H9 (cell line): ENCODE measurements at regions not wholly inside any gene's neighbourhood (a gene's known extent, or its start where the extent isn't known, plus 50 kb on each side); places are given as distances from the start of the nearest gene placed in this dataset.
A peak's percentile ranks its signal among the peaks of the same experiment; 100 is the strongest.

Source experiments
- DNase-seq: peaks from one replicate; pipeline ENCODE4 v3.0.0-alpha.2; 2017
- H2AFZ ChIP-seq: one replicate; pipeline ENCODE4 v1.6.1; 2013; ENCODE audit warnings: mild to moderate bottlenecking, low read length, control low read depth, moderate library complexity
- H2AK5ac ChIP-seq: 2 replicates; pipeline ENCODE4 v1.6.1; 2013; ENCODE audit warnings: low read length, control low read depth, mixed read lengths; ENCODE audit not compliant: insufficient read length
- H2BK120ac ChIP-seq: one replicate; pipeline ENCODE4 v1.6.1; 2013; ENCODE audit warnings: low read depth, mild to moderate bottlenecking, low read length, control low read depth, inconsistent platforms; ENCODE audit not compliant: poor library complexity, severe bottlenecking
- H2BK12ac ChIP-seq: 2 replicates; pipeline ENCODE4 v1.6.1; 2013; ENCODE audit warnings: low read length, control low read depth, mixed read lengths, low read depth; ENCODE audit not compliant: insufficient read length
- H2BK15ac ChIP-seq: 2 replicates; pipeline ENCODE4 v1.6.1; 2013; ENCODE audit warnings: low read depth, low read length, control low read depth
- H2BK20ac ChIP-seq: one replicate; pipeline ENCODE4 v1.6.1; 2013; ENCODE audit warnings: low read depth, mild to moderate bottlenecking, low read length, control low read depth, inconsistent platforms; ENCODE audit not compliant: poor library complexity, severe bottlenecking
- H2BK5ac ChIP-seq: 2 replicates; pipeline ENCODE4 v1.6.1; 2013; ENCODE audit warnings: low read length, control low read depth, mixed read lengths; ENCODE audit not compliant: insufficient read length
- H3K14ac ChIP-seq: 2 replicates; pipeline ENCODE4 v1.6.1; 2013; ENCODE audit warnings: low read length, control low read depth; ENCODE audit not compliant: insufficient read depth
- H3K18ac ChIP-seq: 2 replicates; pipeline ENCODE4 v1.6.1; 2013; ENCODE audit warnings: low read depth, mild to moderate bottlenecking, mixed read lengths, low read length, control low read depth; ENCODE audit not compliant: insufficient read length
- H3K23ac ChIP-seq: 2 replicates; pipeline ENCODE4 v1.6.1; 2013; ENCODE audit warnings: low read length, control low read depth, mixed read lengths, low read depth; ENCODE audit not compliant: insufficient read length
- H3K23me2 ChIP-seq: 2 replicates; pipeline ENCODE4 v1.6.1; 2013; ENCODE audit warnings: low read depth, mild to moderate bottlenecking, mixed read lengths, low read length, control low read depth; ENCODE audit not compliant: insufficient read length, poor library complexity, severe bottlenecking
- H3K27ac ChIP-seq: 2 replicates; pipeline ENCODE4 v1.5.1; 2013; ENCODE audit warnings: low read length, control low read depth, mixed read lengths, low read depth; ENCODE audit not compliant: insufficient read length
- H3K27me3 ChIP-seq: 2 replicates; pipeline ENCODE4 v1.6.1; 2013; ENCODE audit warnings: low read length, control low read depth, inconsistent platforms; ENCODE audit not compliant: insufficient read depth
- H3K4ac ChIP-seq: 2 replicates; pipeline ENCODE4 v1.6.1; 2013; ENCODE audit warnings: low read depth, mild to moderate bottlenecking, control low read depth, inconsistent platforms, low read length, moderate library complexity
- H3K4me1 ChIP-seq: 2 replicates; pipeline ENCODE4 v1.6.1; 2013; ENCODE audit warnings: low read length, control low read depth, inconsistent platforms; ENCODE audit not compliant: insufficient read depth
- H3K4me2 ChIP-seq: 2 replicates; pipeline ENCODE4 v1.6.1; 2013; ENCODE audit warnings: low read length, control low read depth, mixed read lengths; ENCODE audit not compliant: insufficient read length, insufficient read depth
- H3K56ac ChIP-seq: 2 replicates; pipeline ENCODE4 v1.6.1; 2013; ENCODE audit warnings: low read depth, mild to moderate bottlenecking, mixed read lengths, low read length, control low read depth; ENCODE audit not compliant: insufficient read length
- H3K79me1 ChIP-seq: 2 replicates; pipeline ENCODE4 v1.6.1; 2013; ENCODE audit warnings: low read depth, mild to moderate bottlenecking, moderate library complexity, low read length, control low read depth, inconsistent platforms; ENCODE audit not compliant: insufficient read depth, poor library complexity, severe bottlenecking
- H3K79me2 ChIP-seq: 2 replicates; pipeline ENCODE4 v1.6.1; 2013; ENCODE audit warnings: low read length, control low read depth, inconsistent platforms; ENCODE audit not compliant: insufficient read depth
- H3K9ac ChIP-seq: 2 replicates; pipeline ENCODE4 v1.6.1; 2013; ENCODE audit warnings: low read length, control low read depth, mixed read lengths; ENCODE audit not compliant: insufficient read length; ENCODE audit errors: extremely low read depth
- H3K9me3 ChIP-seq: one replicate; pipeline ENCODE4 v1.6.1; 2013; ENCODE audit warnings: low read depth, low read length, inconsistent platforms; ENCODE audit not compliant: control insufficient read depth
- H3T11ph ChIP-seq: one replicate; pipeline ENCODE4 v1.6.1; 2013; ENCODE audit warnings: mild to moderate bottlenecking, low read length, control low read depth, inconsistent platforms
- H4K20me1 ChIP-seq: one replicate; pipeline ENCODE4 v1.6.1; 2013; ENCODE audit not compliant: control insufficient read depth, insufficient read length, insufficient read depth
- H4K5ac ChIP-seq: 2 replicates; pipeline ENCODE4 v1.6.1; 2013; ENCODE audit warnings: low read depth, mild to moderate bottlenecking, mixed read lengths, low read length, control low read depth; ENCODE audit not compliant: insufficient read length
- H4K8ac ChIP-seq: replicated peaks from 2 replicates; pipeline ENCODE4 v1.6.1; 2013; ENCODE audit warnings: low read length, control low read depth, mixed read lengths, low read depth; ENCODE audit not compliant: insufficient read length
- H4K91ac ChIP-seq: 2 replicates; pipeline ENCODE4 v1.6.1; 2013; ENCODE audit warnings: low read depth, mild to moderate bottlenecking, moderate library complexity, mixed read lengths, low read length, control low read depth; ENCODE audit not compliant: insufficient read length
- H3K27ac Mint-ChIP-seq, 3 experiments: 2 replicates in 2 of 3; 3 replicates in 1 of 3; pipeline ENCODE4 v1.8.0; 2020 to 2021; ENCODE audit warnings: mixed read lengths in 3 of 3, mild to moderate bottlenecking in 1 of 3, moderate library complexity in 1 of 3
- H3K27me3 Mint-ChIP-seq: 2 replicates; pipeline ENCODE4 v1.8.0; 2021; ENCODE audit warnings: low read depth, mild to moderate bottlenecking, moderate library complexity, mixed read lengths
- H3K36me3 Mint-ChIP-seq, 3 experiments: 2 replicates in 2 of 3; 3 replicates in 1 of 3; pipeline ENCODE4 v1.8.0; 2020 to 2021; ENCODE audit warnings: low read depth in 3 of 3, mixed read lengths in 3 of 3; ENCODE audit not compliant: insufficient read depth in 1 of 3
- H3K4me1 Mint-ChIP-seq, 2 experiments: 2 replicates each; pipeline ENCODE4 v1.8.0; 2020; ENCODE audit warnings: mixed read lengths in 2 of 2
- H3K4me3 Mint-ChIP-seq, 2 experiments: 2 replicates in 1 of 2; 3 replicates in 1 of 2; pipeline ENCODE4 v1.8.0; 2020 to 2021; ENCODE audit warnings: mild to moderate bottlenecking in 2 of 2, mixed read lengths in 2 of 2, moderate library complexity in 1 of 2
- H3K9me3 Mint-ChIP-seq, 2 experiments: 2 replicates in 1 of 2; 3 replicates in 1 of 2; pipeline ENCODE4 v1.8.0; 2020; ENCODE audit warnings: mild to moderate bottlenecking in 2 of 2, mixed read lengths in 2 of 2, moderate library complexity in 1 of 2
- WGBS: extraction: QIAGEN DNeasy Blood & Tissue Kit; methylation state at CpG from one replicate; pipeline ENCODE4 v1.1.7; 2013; ENCODE audit warnings: missing lambda C conversion rate, low lambda C conversion rate, mixed read lengths; ENCODE audit not compliant: insufficient read length; ENCODE audit errors: extremely low coverage; 5-methylcytosine and 5-hydroxymethylcytosine counted together
- TF ChIP-seq, protein P1 (sequence below): fragments of 200-600 bp; sonication (generic); conservative IDR thresholded peaks from 3 replicates; pipeline ENCODE4 v1.8.0; 2021; ENCODE audit warnings: antibody characterized with exemption, mild to moderate bottlenecking

- no peaks in the 10 kb centered on the region; the same call in 1 of the 2 replicates for H3K4me1 ChIP-seq
- H3K14ac ChIP-seq: no peak overlapping the region
- H4K91ac ChIP-seq: no peak overlapping the region
- no peak overlapping the region for H2AFZ ChIP-seq
- no peaks in the 10 kb centered on the region for H3K79me2 ChIP-seq
- H3K4me3 Mint-ChIP-seq: no peak overlapping the region
- DNase-seq: no peak
- H4K8ac ChIP-seq: no peak overlapping the region
- no peak overlapping the region for H3K4ac ChIP-seq
- no peak overlapping the region for H3K27ac ChIP-seq
- no peak overlapping the region for H2AK5ac ChIP-seq
- H3K23ac ChIP-seq: no peak overlapping the region
- H2BK15ac ChIP-seq: no peak overlapping the region
- H3T11ph ChIP-seq: no peak overlapping the region
- no peaks in the 10 kb centered on the region for H3K23me2 ChIP-seq
- no peaks in the 10 kb centered on the region for H3K9me3 ChIP-seq
- peak overlapping the region; percentile 29 for H3K18ac ChIP-seq
- H2BK5ac ChIP-seq: no peak overlapping the region
- H3K9ac ChIP-seq: no peak overlapping the region
- no peaks in the 10 kb centered on the region for H3K27me3 ChIP-seq
- H3K4me1 Mint-ChIP-seq: peaks cover 0 to 13% of the 10 kb centered on the region in 2 experiments; a peak in 3 of 4 replicates
- H3K36me3 Mint-ChIP-seq: no peaks in the 10 kb centered on the region
- H2BK12ac ChIP-seq: no peak overlapping the region
- H3K9me3 Mint-ChIP-seq: no peaks in the 10 kb centered on the region
- no peak overlapping the region for H2BK120ac ChIP-seq
- H3K56ac ChIP-seq: no peak overlapping the region
- H3K79me1 ChIP-seq: no peaks in the 10 kb centered on the region
- no peak overlapping the region for H2BK20ac ChIP-seq
- H4K20me1 ChIP-seq: no peaks in the 10 kb centered on the region
- H3K4me2 ChIP-seq: no peak overlapping the region
- H3K27me3 Mint-ChIP-seq: no peaks in the 10 kb centered on the region
- WGBS: no CpG with 5 or more reads among the region's 2 CpGs
- TF ChIP-seq, protein P1, sequence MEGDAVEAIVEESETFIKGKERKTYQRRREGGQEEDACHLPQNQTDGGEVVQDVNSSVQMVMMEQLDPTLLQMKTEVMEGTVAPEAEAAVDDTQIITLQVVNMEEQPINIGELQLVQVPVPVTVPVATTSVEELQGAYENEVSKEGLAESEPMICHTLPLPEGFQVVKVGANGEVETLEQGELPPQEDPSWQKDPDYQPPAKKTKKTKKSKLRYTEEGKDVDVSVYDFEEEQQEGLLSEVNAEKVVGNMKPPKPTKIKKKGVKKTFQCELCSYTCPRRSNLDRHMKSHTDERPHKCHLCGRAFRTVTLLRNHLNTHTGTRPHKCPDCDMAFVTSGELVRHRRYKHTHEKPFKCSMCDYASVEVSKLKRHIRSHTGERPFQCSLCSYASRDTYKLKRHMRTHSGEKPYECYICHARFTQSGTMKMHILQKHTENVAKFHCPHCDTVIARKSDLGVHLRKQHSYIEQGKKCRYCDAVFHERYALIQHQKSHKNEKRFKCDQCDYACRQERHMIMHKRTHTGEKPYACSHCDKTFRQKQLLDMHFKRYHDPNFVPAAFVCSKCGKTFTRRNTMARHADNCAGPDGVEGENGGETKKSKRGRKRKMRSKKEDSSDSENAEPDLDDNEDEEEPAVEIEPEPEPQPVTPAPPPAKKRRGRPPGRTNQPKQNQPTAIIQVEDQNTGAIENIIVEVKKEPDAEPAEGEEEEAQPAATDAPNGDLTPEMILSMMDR: no peak
- no peak overlapping the region for H4K5ac ChIP-seq
- H3K27ac Mint-ChIP-seq: no peak overlapping the region
These were observed 383.3 kb upstream of the RPS23 start for GRCh38 chr5:82661462-82661861.
